Activated T-helper 17 cell treated with anti-CD3 and anti-CD28 coated beads, Interleukin-2, amount 50 U/mL, for 72 hours (primary cell): ENCODE measurements at regions not wholly inside any gene's neighbourhood (a gene's known extent, or its start where the extent isn't known, plus 50 kb on each side); places are given as distances from the start of the nearest gene placed in this dataset.

Experiments used
- ATAC-seq: fragments of 150-1000 bp; cut with Tn5 transposase; replicated peaks from 2 replicates; pipeline ENCODE4 v1.10.0; 2021; ENCODE audit warnings: mild to moderate bottlenecking, moderate library complexity
- H3K27ac Mint-ChIP-seq: one replicate; pipeline ENCODE4 v1.8.0; 2022; ENCODE audit warnings: mixed read lengths
- H3K27me3 Mint-ChIP-seq: one replicate; pipeline ENCODE4 v1.8.0; 2022; ENCODE audit warnings: mixed read lengths
- H3K36me3 Mint-ChIP-seq: one replicate; pipeline ENCODE4 v1.8.0; 2022; ENCODE audit warnings: low read depth, mild to moderate bottlenecking, mixed read lengths
- H3K4me1 Mint-ChIP-seq: one replicate; pipeline ENCODE4 v1.8.0; 2022; ENCODE audit warnings: mixed read lengths
- H3K4me3 Mint-ChIP-seq: one replicate; pipeline ENCODE4 v1.8.0; 2022; ENCODE audit warnings: mild to moderate bottlenecking, mixed read lengths
- H3K9me3 Mint-ChIP-seq: one replicate; pipeline ENCODE4 v1.8.0; 2022; ENCODE audit warnings: mixed read lengths

- Mint-ChIP-seq H3K27ac (no peak overlapping the region), H3K36me3 (no peaks in the 10 kb centered on the region), H3K27me3 (peaks cover 11% of the 10 kb centered on the region), H3K9me3 (no peaks in the 10 kb centered on the region), H3K4me3 (no peak overlapping the region), H3K4me1 (no peaks in the 10 kb centered on the region)
- ATAC-seq = no peak
These were observed 254.0 kb downstream of the SNCA start for GRCh38 chr4:89582756-89583505.

- no peak overlapping the region for H3K27ac Mint-ChIP-seq
- H3K4me3 Mint-ChIP-seq = no peak overlapping the region
- H3K4me1 Mint-ChIP-seq = no peaks in the 10 kb centered on the region
- peaks cover 7% of the 10 kb centered on the region for H3K27me3 Mint-ChIP-seq
- no peaks in the 10 kb centered on the region for H3K36me3 Mint-ChIP-seq
- no peaks in the 10 kb centered on the region for H3K9me3 Mint-ChIP-seq
- no peak for ATAC-seq
These were observed 257.2 kb downstream of the SNCA start for GRCh38 chr4:89579771-89580170.

- Mint-ChIP-seq H3K27ac (no peak overlapping the region), H3K36me3 (no peaks in the 10 kb centered on the region), H3K4me3 (no peak overlapping the region), H3K9me3 (no peaks in the 10 kb centered on the region), H3K27me3 (no peaks in the 10 kb centered on the region), H3K4me1 (no peaks in the 10 kb centered on the region)
- no peak for ATAC-seq
These were observed 260.7 kb downstream of the SNCA start for GRCh38 chr4:89576246-89576645.

- Mint-ChIP-seq H3K4me1 (no peaks in the 10 kb centered on the region), H3K27ac (no peak overlapping the region), H3K9me3 (no peaks in the 10 kb centered on the region), H3K27me3 (peaks cover 3% of the 10 kb centered on the region), H3K4me3 (no peak overlapping the region), H3K36me3 (no peaks in the 10 kb centered on the region)
- no peak for ATAC-seq
These were observed 261.1 kb downstream of the SNCA start for GRCh38 chr4:89575840-89576239.

- H3K36me3 Mint-ChIP-seq = no peaks in the 10 kb centered on the region
These were observed 262.8 kb downstream of the SNCA start for GRCh38 chr4:89574176-89574575.

GRCh38 chr4:89573656-89574055 is 263.3 kb downstream of the SNCA start:
- no peak for ATAC-seq
- Mint-ChIP-seq H3K9me3 (no peaks in the 10 kb centered on the region), H3K27ac (no peak overlapping the region), H3K4me3 (no peak overlapping the region), H3K36me3 (no peaks in the 10 kb centered on the region), H3K27me3 (peaks cover 7% of the 10 kb centered on the region), H3K4me1 (no peaks in the 10 kb centered on the region)

More at GRCh38 chr4:89574176-89574575, 262.8 kb downstream of the SNCA start:
- ATAC-seq = no peak
- Mint-ChIP-seq H3K9me3 (no peaks in the 10 kb centered on the region), H3K27me3 (peaks cover 7% of the 10 kb centered on the region), H3K4me3 (no peak overlapping the region), H3K4me1 (no peaks in the 10 kb centered on the region), H3K27ac (no peak overlapping the region)

- Mint-ChIP-seq H3K27ac (no peak overlapping the region), H3K4me1 (no peaks in the 10 kb centered on the region), H3K4me3 (no peak overlapping the region)
These were observed 264.6 kb downstream of the SNCA start for GRCh38 chr4:89572224-89572858.

GRCh38 chr4:89570931-89571330 is 263.3 kb upstream of the GPRIN3 start:
- H3K4me3 Mint-ChIP-seq = no peak overlapping the region
- H3K27me3 Mint-ChIP-seq = peaks cover 17% of the 10 kb centered on the region
- ATAC-seq = no peak
- no peaks in the 10 kb centered on the region for H3K9me3 Mint-ChIP-seq
- H3K4me1 Mint-ChIP-seq = no peaks in the 10 kb centered on the region
- H3K27ac Mint-ChIP-seq = no peak overlapping the region
- no peaks in the 10 kb centered on the region for H3K36me3 Mint-ChIP-seq

More at GRCh38 chr4:89572224-89572858, 264.6 kb downstream of the SNCA start:
- no peak for ATAC-seq
- no peaks in the 10 kb centered on the region for H3K36me3 Mint-ChIP-seq
- H3K9me3 Mint-ChIP-seq = no peaks in the 10 kb centered on the region
- H3K27me3 Mint-ChIP-seq = peaks cover 14% of the 10 kb centered on the region

- no peak overlapping the region for H3K4me3 Mint-ChIP-seq
- H3K4me1 Mint-ChIP-seq = no peaks in the 10 kb centered on the region
- peaks cover 17% of the 10 kb centered on the region for H3K27me3 Mint-ChIP-seq
- no peak overlapping the region for H3K27ac Mint-ChIP-seq
- H3K9me3 Mint-ChIP-seq = no peaks in the 10 kb centered on the region
- H3K36me3 Mint-ChIP-seq = no peaks in the 10 kb centered on the region
- no peak for ATAC-seq
These were observed 260.3 kb upstream of the GPRIN3 start for GRCh38 chr4:89567936-89568335.

GRCh38 chr4:89563431-89563830 is 255.8 kb upstream of the GPRIN3 start:
- no peaks in the 10 kb centered on the region for H3K4me1 Mint-ChIP-seq
- no peak overlapping the region for H3K4me3 Mint-ChIP-seq
- H3K27ac Mint-ChIP-seq = peak overlapping the region; percentile 11
- peaks cover 16% of the 10 kb centered on the region for H3K27me3 Mint-ChIP-seq
- H3K36me3 Mint-ChIP-seq = no peaks in the 10 kb centered on the region
- ATAC-seq = peak; percentile 97
- H3K9me3 Mint-ChIP-seq = no peaks in the 10 kb centered on the region

GRCh38 chr4:89562746-89563145 is 255.1 kb upstream of the GPRIN3 start:
- ATAC-seq = no peak
- no peaks in the 10 kb centered on the region for H3K9me3 Mint-ChIP-seq
- H3K27ac Mint-ChIP-seq = peak overlapping the region; percentile 11
- peaks cover 13% of the 10 kb centered on the region for H3K27me3 Mint-ChIP-seq
- no peaks in the 10 kb centered on the region for H3K36me3 Mint-ChIP-seq
- H3K4me1 Mint-ChIP-seq = no peaks in the 10 kb centered on the region
- H3K4me3 Mint-ChIP-seq = no peak overlapping the region

GRCh38 chr4:89561048-89561447 is 253.4 kb upstream of the GPRIN3 start:
- no peaks in the 10 kb centered on the region for H3K4me1 Mint-ChIP-seq
- H3K36me3 Mint-ChIP-seq = no peaks in the 10 kb centered on the region
- no peaks in the 10 kb centered on the region for H3K9me3 Mint-ChIP-seq
- peaks cover 7% of the 10 kb centered on the region for H3K27me3 Mint-ChIP-seq
- H3K4me3 Mint-ChIP-seq = no peak overlapping the region
- ATAC-seq = no peak
- no peak overlapping the region for H3K27ac Mint-ChIP-seq

- Mint-ChIP-seq H3K9me3 (no peaks in the 10 kb centered on the region), H3K27me3 (peaks cover 7% of the 10 kb centered on the region), H3K36me3 (no peaks in the 10 kb centered on the region), H3K4me1 (no peaks in the 10 kb centered on the region), H3K27ac (no peak overlapping the region), H3K4me3 (no peak overlapping the region)
- no peak for ATAC-seq
These were observed 250.5 kb upstream of the GPRIN3 start for GRCh38 chr4:89558147-89558546.

GRCh38 chr4:89556601-89557305 is 249.2 kb upstream of the GPRIN3 start:
- H3K36me3 Mint-ChIP-seq = no peaks in the 10 kb centered on the region
- no peak for ATAC-seq
- peaks cover 7% of the 10 kb centered on the region for H3K27me3 Mint-ChIP-seq
- no peaks in the 10 kb centered on the region for H3K9me3 Mint-ChIP-seq
- no peak overlapping the region for H3K27ac Mint-ChIP-seq
- no peaks in the 10 kb centered on the region for H3K4me1 Mint-ChIP-seq
- H3K4me3 Mint-ChIP-seq = no peak overlapping the region

GRCh38 chr4:89551191-89551590 is 243.6 kb upstream of the GPRIN3 start:
- no peak overlapping the region for H3K4me3 Mint-ChIP-seq
- no peaks in the 10 kb centered on the region for H3K9me3 Mint-ChIP-seq
- ATAC-seq = no peak
- no peak overlapping the region for H3K27ac Mint-ChIP-seq
- H3K27me3 Mint-ChIP-seq = peaks cover 4% of the 10 kb centered on the region
- no peaks in the 10 kb centered on the region for H3K36me3 Mint-ChIP-seq
- no peaks in the 10 kb centered on the region for H3K4me1 Mint-ChIP-seq
